ENCODE measurements at regions not wholly inside any gene's neighbourhood (a gene's known extent, or its start where the extent isn't known, plus 50 kb on each side); places are given as distances from the start of the nearest gene placed in this dataset.
"Not testable (repeated sequence)": the region's sequence is repeated elsewhere in the genome, so short reads cannot be mapped to it uniquely, and the experiment has no call there.

DNA sequence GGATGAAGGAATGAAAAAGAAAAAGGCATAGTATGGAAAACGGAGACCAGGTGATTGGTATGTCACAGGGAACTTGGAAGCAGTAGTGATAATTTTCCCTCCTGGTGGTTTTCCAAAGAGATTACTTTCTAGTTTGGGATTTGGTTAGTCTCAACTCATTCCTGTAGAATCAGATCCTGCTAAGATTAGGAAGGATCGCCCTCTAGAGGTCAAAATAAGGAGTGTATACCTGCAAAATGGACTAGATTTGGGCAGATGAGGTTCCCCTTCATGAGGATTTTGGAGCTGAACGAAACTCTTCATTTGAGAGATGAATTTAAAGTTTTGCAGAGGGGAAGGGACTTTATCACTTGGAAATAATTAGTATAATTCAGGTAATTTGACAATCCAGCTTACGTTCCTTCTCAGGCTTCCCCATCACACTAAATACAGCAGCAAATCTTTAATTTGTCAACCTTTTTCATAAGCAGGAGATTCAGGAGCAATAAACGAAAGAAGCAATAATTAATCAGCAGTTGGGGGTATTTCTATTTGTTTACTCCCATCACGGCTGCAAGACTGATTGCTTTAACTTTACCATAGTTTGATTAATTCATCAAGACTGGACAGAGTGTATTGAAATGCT, 65.2 kb downstream of the CCDC195 start:
- H3K36me3 Mint-ChIP-seq = no peaks in the 10 kb centered on the region
- H3K27ac Mint-ChIP-seq = no peak overlapping the region
- H3K9me3 Mint-ChIP-seq = no peaks in the 10 kb centered on the region
- no peaks in the 10 kb centered on the region for H3K27me3 Mint-ChIP-seq
- H3K4me1 Mint-ChIP-seq = peaks cover 3 to 13% (median 12%) of the 10 kb centered on the region in 3 donors
- no peak overlapping the region for H3K4me3 Mint-ChIP-seq

GRCh38 chr2:224647684-224648083, 62.5 kb upstream of the CUL3 start:
- H3K27me3 Mint-ChIP-seq, H3K36me3 Mint-ChIP-seq, H3K4me3 Mint-ChIP-seq, H3K9me3 Mint-ChIP-seq, H3K27ac Mint-ChIP-seq: not testable (repeated sequence)
- H3K4me1 Mint-ChIP-seq = peaks cover 6 to 19% (median 17%) of the 10 kb centered on the region in 3 donors

DNA sequence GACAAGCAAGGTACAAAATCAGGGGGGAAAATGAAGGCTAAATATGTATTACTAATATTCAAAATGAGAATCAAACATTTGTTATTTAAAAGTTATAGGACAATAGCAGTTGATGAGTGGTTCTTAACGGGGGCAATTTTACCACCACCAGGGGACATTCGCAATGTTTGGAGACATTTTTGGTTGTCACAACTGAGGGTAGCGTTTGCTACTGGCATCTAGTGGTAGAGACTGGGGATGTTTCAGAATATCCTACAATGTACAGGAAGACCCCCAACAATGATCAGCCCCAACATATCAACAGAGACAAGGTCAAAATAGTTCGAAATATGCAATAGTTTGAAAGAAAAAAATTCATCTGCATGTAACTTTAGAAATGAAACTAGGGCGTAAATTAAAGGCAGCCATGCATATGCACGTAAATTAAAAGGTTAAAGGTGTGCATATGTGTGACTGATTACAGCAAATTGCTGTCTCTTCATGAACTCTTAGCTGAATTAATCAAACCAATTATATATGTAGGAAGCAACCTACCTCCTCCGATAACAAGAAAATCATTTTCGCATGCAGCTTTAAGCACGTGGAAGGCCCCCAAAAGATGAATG, 61.2 kb upstream of the CUL3 start:
- Mint-ChIP-seq H3K4me3 (peak overlapping the region in 1 of 4 donors; percentile 24), H3K27me3 (no peaks in the 10 kb centered on the region), H3K27ac (no peak overlapping the region), H3K9me3 (no peaks in the 10 kb centered on the region), H3K4me1 (peaks cover 9 to 19% (median 18%) of the 10 kb centered on the region in 3 donors), H3K36me3 (no peaks in the 10 kb centered on the region)

DNA sequence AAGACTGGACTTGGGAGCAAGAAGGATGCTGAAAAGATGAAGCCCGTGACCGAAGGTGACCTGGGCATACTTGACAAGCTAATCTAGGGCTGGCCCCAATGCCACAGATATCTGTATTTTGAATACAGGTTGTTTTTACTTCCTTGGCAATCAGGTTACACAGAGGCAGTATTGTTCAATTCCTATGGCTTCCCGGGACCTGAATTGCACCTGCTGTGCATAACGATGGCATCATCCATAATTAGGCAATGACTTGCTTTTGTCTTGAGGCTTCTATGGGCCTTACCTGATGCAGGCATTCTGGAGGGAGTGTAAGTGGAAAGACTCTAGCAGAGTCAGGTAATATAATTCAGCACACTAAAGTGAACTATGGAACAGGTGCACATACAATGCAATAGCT, 60.6 kb upstream of the CUL3 start:
- H3K4me3 Mint-ChIP-seq = peak overlapping the region in 1 of 4 donors; percentile 24
- H3K36me3 Mint-ChIP-seq = no peaks in the 10 kb centered on the region
- H3K27me3 Mint-ChIP-seq = no peaks in the 10 kb centered on the region
- peaks cover 6 to 16% (median 14%) of the 10 kb centered on the region in 3 donors for H3K4me1 Mint-ChIP-seq
- no peaks in the 10 kb centered on the region for H3K9me3 Mint-ChIP-seq
- H3K27ac Mint-ChIP-seq = no peak overlapping the region

DNA sequence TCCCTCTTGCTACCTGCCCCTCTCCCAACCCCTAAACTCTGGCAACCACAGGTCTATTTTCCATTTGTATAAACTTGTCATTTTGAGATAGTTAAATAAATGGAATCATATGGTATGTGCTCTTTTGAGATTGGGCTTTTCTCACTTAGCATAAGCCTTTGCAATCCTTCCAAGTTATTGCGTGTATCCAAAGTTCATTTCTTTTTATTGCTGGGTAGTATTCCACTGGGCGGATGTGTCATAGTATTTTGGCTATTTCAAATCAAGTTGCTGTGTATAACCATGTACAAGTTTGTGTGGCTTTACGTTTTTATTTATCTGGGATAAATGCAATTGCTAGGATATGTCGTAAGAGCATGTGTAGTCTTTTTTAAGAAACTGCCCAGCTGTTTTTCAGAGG, 55.5 kb upstream of the CUL3 start:
- no peaks in the 10 kb centered on the region for H3K9me3 Mint-ChIP-seq
- H3K4me3 Mint-ChIP-seq = no peak overlapping the region
- no peaks in the 10 kb centered on the region for H3K27me3 Mint-ChIP-seq
- peaks cover 16 to 17% (median 16%) of the 10 kb centered on the region in 3 donors for H3K4me1 Mint-ChIP-seq
- no peaks in the 10 kb centered on the region for H3K36me3 Mint-ChIP-seq
- H3K27ac Mint-ChIP-seq = no peak overlapping the region

DNA sequence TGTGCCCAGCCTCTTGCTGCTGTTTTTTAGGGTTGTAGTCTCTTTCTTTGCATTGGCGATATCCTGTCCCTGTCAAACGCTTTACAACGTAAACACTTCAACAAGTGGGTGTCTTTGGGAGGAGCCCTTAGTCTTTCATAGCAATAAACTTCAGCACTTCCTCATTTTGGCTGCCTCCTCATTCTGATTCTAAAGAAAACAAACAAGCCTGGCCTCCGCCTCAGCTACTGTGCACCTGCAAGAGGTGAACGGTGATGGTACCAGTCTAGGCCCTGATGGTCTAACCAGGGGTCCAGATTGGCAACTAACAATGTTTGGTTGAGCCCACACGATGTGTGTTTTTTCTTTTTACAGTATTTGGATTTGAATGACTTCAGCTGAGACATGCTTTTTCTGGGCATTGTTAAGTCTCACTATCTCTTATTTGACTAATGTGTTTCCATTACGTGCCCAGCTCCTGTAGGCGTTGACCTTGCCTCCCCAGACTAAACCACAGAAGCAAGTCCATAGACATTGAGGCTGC, 53.2 kb upstream of the CUL3 start:
- H3K27me3 Mint-ChIP-seq = no peaks in the 10 kb centered on the region
- peak overlapping the region; percentile 28 to 97 (median 85) for H3K27ac Mint-ChIP-seq
- peaks cover 11 to 16% (median 14%) of the 10 kb centered on the region in 3 donors for H3K4me1 Mint-ChIP-seq
- H3K36me3 Mint-ChIP-seq = no peaks in the 10 kb centered on the region
- no peaks in the 10 kb centered on the region for H3K9me3 Mint-ChIP-seq
- H3K4me3 Mint-ChIP-seq = peak overlapping the region; percentile 3 to 79 (median 39)
